GM23338 (cell line): ENCODE measurements at regions not wholly inside any gene's neighbourhood (a gene's known extent, or its start where the extent isn't known, plus 50 kb on each side); places are given as distances from the start of the nearest gene placed in this dataset.

Source experiments
- ETS1 ChIP-seq: IDR thresholded peaks from 2 replicates; pipeline ENCODE4 v1.6.1; 2016; ENCODE audit warnings: antibody characterized with exemption
- EZH2 ChIP-seq: fragments of 200-600 bp; sonication (generic); IDR thresholded peaks from one replicate; pipeline ENCODE4 v1.8.0; 2017; ENCODE audit warnings: antibody characterized with exemption, mild to moderate bottlenecking, low read depth; ENCODE audit not compliant: unreplicated experiment
- EZH2phosphoT487 ChIP-seq: fragments of 200-600 bp; sonication (generic); IDR thresholded peaks from one replicate; pipeline ENCODE4 v1.8.1; 2018; ENCODE audit warnings: antibody characterized with exemption; ENCODE audit not compliant: unreplicated experiment
- TF ChIP-seq, protein P1 (sequence below), 2 experiments: fragments of 200-600 bp in 1 of 2; sonication (generic) in 1 of 2; conservative IDR thresholded peaks; 2 replicates each; pipeline versions ENCODE4 v1.5.1 to v1.6.1; 2016 to 2017; ENCODE audit warnings: antibody characterized with exemption in 2 of 2, low read depth in 2 of 2, mild to moderate bottlenecking in 2 of 2, moderate library complexity in 1 of 2

DNA sequence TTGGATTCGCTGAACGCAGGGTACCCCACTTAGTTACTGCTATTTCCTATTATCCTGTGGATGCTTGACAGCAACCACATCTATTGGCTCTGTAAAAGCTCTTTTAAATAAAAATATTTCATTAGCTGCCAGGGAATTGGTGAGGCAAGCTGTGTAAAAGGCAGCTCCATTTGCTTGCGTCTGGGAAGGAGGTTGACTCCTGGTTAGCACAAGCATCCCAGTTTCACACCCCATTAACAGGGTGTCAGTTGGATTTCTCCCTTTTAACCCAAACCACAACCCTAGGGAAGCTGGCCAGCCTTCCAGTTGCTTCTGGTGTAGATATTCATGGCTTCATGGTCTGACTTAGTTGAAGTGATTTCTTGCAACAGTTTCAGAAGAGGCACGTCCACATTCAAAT lies 151.0 kb downstream of the GPBP1 start:
- TF ChIP-seq ETS1 (no peak), EZH2phosphoT487 (no peak), EZH2 (no peak)
- TF ChIP-seq, protein P1, sequence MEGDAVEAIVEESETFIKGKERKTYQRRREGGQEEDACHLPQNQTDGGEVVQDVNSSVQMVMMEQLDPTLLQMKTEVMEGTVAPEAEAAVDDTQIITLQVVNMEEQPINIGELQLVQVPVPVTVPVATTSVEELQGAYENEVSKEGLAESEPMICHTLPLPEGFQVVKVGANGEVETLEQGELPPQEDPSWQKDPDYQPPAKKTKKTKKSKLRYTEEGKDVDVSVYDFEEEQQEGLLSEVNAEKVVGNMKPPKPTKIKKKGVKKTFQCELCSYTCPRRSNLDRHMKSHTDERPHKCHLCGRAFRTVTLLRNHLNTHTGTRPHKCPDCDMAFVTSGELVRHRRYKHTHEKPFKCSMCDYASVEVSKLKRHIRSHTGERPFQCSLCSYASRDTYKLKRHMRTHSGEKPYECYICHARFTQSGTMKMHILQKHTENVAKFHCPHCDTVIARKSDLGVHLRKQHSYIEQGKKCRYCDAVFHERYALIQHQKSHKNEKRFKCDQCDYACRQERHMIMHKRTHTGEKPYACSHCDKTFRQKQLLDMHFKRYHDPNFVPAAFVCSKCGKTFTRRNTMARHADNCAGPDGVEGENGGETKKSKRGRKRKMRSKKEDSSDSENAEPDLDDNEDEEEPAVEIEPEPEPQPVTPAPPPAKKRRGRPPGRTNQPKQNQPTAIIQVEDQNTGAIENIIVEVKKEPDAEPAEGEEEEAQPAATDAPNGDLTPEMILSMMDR (conservative IDR thresholded peaks at IDR 0.05; ENCODE audit: low read depth in 2 of 2), result no peak
